ENCODE measurements at regions not wholly inside any gene's neighbourhood (a gene's known extent, or its start where the extent isn't known, plus 50 kb on each side); places are given as distances from the start of the nearest gene placed in this dataset.

DNA sequence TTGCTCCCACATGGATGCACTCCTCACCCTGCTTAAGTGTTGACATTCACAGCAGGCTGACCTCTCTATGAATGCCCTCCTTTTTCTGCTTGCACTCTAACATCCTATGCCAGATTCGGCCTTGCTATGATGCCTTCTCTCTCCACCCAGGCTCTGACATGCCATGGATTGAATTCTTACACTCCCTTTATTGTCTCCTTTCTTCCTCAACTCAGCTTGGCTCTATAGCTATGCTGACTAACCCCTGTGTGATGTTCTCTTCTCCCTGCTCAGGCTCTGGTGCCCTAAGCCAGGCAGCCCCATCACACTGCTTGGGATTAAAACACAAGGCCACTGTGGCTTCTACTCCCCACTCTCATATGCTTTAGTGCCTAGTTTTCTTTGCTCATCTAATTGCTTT, 563.7 kb downstream of the NSUN3 start:
- no peak overlapping the region for H3K4me3 Mint-ChIP-seq
- peaks cover 1 to 15% (median 6%) of the 10 kb centered on the region in 7 donors for H3K9me3 Mint-ChIP-seq
- WGBS (ENCODE audit: insufficient coverage): 0% methylated on average over 1 of the region's 1 CpG
- no peaks in the 10 kb centered on the region for H3K36me3 ChIP-seq (replicated peaks in 1 of 2; ENCODE audit: control insufficient read depth in 1 of 2, insufficient read depth in 2 of 2, low read length in 2 of 2)
- no peaks in the 10 kb centered on the region for H3K79me2 ChIP-seq (ENCODE audit: insufficient read depth, low read length)
- H3K4me1 Mint-ChIP-seq: no peaks in the 10 kb centered on the region
- H3K27me3 ChIP-seq (ENCODE audit: control insufficient read depth in 2 of 2, insufficient read depth in 2 of 2, low read length in 2 of 2): no peaks in the 10 kb centered on the region
- no peak for DNase-seq
- no peak overlapping the region for H3K4me3 ChIP-seq (replicated peaks in 1 of 3; ENCODE audit: low read depth in 2 of 3, low read length in 3 of 3)
- H3K27me3 Mint-ChIP-seq (ENCODE audit: low read depth in 3 of 3): peaks cover 0 to 2% (median 0%) of the 10 kb centered on the region in 3 donors
- no peak overlapping the region for H3K27ac Mint-ChIP-seq
- H3K4me2 ChIP-seq (replicated peaks; ENCODE audit: extremely low read depth, low read length, poor library complexity, severe bottlenecking): no peak overlapping the region
- H3K4me1 ChIP-seq (ENCODE audit: control insufficient read depth in 1 of 2, insufficient read depth in 2 of 2, low read length in 2 of 2): no peaks in the 10 kb centered on the region
- H3K36me3 Mint-ChIP-seq: no peaks in the 10 kb centered on the region
- TF ChIP-seq, protein P1, sequence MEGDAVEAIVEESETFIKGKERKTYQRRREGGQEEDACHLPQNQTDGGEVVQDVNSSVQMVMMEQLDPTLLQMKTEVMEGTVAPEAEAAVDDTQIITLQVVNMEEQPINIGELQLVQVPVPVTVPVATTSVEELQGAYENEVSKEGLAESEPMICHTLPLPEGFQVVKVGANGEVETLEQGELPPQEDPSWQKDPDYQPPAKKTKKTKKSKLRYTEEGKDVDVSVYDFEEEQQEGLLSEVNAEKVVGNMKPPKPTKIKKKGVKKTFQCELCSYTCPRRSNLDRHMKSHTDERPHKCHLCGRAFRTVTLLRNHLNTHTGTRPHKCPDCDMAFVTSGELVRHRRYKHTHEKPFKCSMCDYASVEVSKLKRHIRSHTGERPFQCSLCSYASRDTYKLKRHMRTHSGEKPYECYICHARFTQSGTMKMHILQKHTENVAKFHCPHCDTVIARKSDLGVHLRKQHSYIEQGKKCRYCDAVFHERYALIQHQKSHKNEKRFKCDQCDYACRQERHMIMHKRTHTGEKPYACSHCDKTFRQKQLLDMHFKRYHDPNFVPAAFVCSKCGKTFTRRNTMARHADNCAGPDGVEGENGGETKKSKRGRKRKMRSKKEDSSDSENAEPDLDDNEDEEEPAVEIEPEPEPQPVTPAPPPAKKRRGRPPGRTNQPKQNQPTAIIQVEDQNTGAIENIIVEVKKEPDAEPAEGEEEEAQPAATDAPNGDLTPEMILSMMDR (IDR thresholded peaks at IDR 0.05): no peak
- peaks cover 0 to 13% of the 10 kb centered on the region in 2 donors for H3K9me3 ChIP-seq (replicated peaks in 1 of 2; ENCODE audit: control insufficient read depth in 1 of 2, insufficient read depth in 1 of 2, low read length in 2 of 2)
- no peak overlapping the region for H3K9ac ChIP-seq (ENCODE audit: insufficient read depth, low read length, poor library complexity, severe bottlenecking)
- H3K27ac ChIP-seq (ENCODE audit: low read depth in 1 of 2, low read length in 2 of 2): no peak overlapping the region
- intact Hi-C loops (cut with micrococcal nuclease): no loop called here
- no peak overlapping the region for H2AFZ ChIP-seq (ENCODE audit: insufficient read depth, low read depth, low read length, poor library complexity, severe bottlenecking)
- no peaks in the 10 kb centered on the region for H4K20me1 ChIP-seq (ENCODE audit: insufficient read depth, low read length)

DNA sequence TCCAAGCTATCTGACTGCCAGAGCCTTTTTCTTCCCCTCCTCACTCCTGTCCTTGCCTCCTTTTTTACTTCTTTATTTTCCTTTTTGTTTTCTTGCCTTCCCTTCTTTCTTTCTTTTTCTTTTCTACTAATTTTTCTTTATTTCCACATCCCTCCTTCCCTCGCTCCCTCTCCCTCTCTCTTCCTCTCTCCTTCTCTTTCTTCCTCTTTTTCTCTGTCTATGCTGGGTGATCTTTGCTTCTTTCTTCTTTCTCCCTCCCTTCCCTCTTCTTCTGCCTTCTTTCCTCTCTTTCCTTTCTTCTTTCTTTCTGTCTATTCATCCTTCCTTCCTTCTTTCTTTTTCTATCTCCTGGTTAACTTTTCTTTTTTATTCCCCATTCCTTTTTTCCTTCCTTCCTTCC, 564.8 kb downstream of the NSUN3 start:
- intact Hi-C loops (cut with micrococcal nuclease): no loop called here
- no peaks in the 10 kb centered on the region for H3K79me2 ChIP-seq (ENCODE audit: insufficient read depth, low read length)
- no peak overlapping the region for H3K4me3 Mint-ChIP-seq
- no peaks in the 10 kb centered on the region for H3K36me3 Mint-ChIP-seq
- no peak overlapping the region for H3K27ac Mint-ChIP-seq
- peaks cover 1 to 15% (median 8%) of the 10 kb centered on the region in 7 donors for H3K9me3 Mint-ChIP-seq
- H3K4me1 Mint-ChIP-seq: no peaks in the 10 kb centered on the region
- no peak overlapping the region for H2AFZ ChIP-seq (ENCODE audit: insufficient read depth, low read depth, low read length, poor library complexity, severe bottlenecking)
- no peaks in the 10 kb centered on the region for H3K36me3 ChIP-seq (replicated peaks in 1 of 2; ENCODE audit: control insufficient read depth in 1 of 2, insufficient read depth in 2 of 2, low read length in 2 of 2)
- H3K4me1 ChIP-seq (ENCODE audit: control insufficient read depth in 1 of 2, insufficient read depth in 2 of 2, low read length in 2 of 2): no peaks in the 10 kb centered on the region
- no peak overlapping the region for H3K4me2 ChIP-seq (replicated peaks; ENCODE audit: extremely low read depth, low read length, poor library complexity, severe bottlenecking)
- 60% methylated on average over 1 of the region's 1 CpG for WGBS (ENCODE audit: insufficient coverage)
- H3K27me3 ChIP-seq (ENCODE audit: control insufficient read depth in 2 of 2, insufficient read depth in 2 of 2, low read length in 2 of 2): no peaks in the 10 kb centered on the region
- TF ChIP-seq, protein P1 (IDR thresholded peaks at IDR 0.05): no peak
- no peak overlapping the region for H3K27ac ChIP-seq (ENCODE audit: low read depth in 1 of 2, low read length in 2 of 2)
- H3K9ac ChIP-seq (ENCODE audit: insufficient read depth, low read length, poor library complexity, severe bottlenecking): no peak overlapping the region
- peaks cover 0 to 13% of the 10 kb centered on the region in 2 donors for H3K9me3 ChIP-seq (replicated peaks in 1 of 2; ENCODE audit: control insufficient read depth in 1 of 2, insufficient read depth in 1 of 2, low read length in 2 of 2)
- peaks cover 0 to 2% (median 1%) of the 10 kb centered on the region in 3 donors for H3K27me3 Mint-ChIP-seq (ENCODE audit: low read depth in 3 of 3)
- no peaks in the 10 kb centered on the region for H4K20me1 ChIP-seq (ENCODE audit: insufficient read depth, low read length)
- no peak overlapping the region for H3K4me3 ChIP-seq (replicated peaks in 1 of 3; ENCODE audit: low read depth in 2 of 3, low read length in 3 of 3)
- no peak for DNase-seq

All from CD14-positive monocyte (primary cell).